ENCODE measurements at regions not wholly inside any gene's neighbourhood (a gene's known extent, or its start where the extent isn't known, plus 50 kb on each side); places are given as distances from the start of the nearest gene placed in this dataset.

DNA sequence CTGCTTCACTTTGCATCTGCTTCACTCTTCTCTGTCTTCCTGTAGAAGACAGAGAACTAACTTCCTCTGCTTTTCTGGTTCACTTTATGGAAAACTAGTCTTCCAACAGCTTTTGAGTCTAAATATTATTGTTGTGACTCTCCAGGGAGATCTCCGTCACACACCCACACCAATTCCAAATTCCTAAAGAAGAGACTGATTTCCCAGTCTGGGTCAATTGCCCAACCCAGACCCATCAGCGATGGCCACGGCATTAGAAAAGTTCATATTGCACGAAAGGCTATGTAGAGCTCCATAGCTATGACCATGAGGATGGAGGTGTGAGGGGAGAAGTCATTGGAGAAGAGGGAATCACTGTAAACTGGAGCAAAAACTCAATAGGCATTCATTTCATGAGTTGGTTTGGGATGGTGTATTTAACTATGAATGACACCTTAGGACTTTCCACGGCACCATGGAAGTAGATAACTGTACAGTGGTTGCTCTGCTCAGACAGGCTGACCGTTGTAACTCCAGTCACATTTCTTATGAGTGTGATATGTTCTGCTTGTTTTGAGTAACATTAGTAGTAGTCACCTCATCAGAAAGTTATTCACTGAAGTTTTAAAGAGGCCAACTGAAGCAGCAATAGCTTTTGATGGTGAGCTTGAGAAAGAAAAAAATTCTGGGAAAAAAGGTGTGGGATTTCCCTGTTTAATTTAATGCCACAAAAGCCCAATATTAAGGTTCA is 78.1 kb upstream of the MAMDC2 start:
- TF ChIP-seq CTCF (IDR thresholded peaks at IDR 0.05) = no peak
- no peak for TF ChIP-seq POLR2A (IDR thresholded peaks at IDR 0.05)

All from tibial nerve (tissue), 3 donors.